ENCODE measurements at regions not wholly inside any gene's neighbourhood (a gene's known extent, or its start where the extent isn't known, plus 50 kb on each side); places are given as distances from the start of the nearest gene placed in this dataset.

DNA sequence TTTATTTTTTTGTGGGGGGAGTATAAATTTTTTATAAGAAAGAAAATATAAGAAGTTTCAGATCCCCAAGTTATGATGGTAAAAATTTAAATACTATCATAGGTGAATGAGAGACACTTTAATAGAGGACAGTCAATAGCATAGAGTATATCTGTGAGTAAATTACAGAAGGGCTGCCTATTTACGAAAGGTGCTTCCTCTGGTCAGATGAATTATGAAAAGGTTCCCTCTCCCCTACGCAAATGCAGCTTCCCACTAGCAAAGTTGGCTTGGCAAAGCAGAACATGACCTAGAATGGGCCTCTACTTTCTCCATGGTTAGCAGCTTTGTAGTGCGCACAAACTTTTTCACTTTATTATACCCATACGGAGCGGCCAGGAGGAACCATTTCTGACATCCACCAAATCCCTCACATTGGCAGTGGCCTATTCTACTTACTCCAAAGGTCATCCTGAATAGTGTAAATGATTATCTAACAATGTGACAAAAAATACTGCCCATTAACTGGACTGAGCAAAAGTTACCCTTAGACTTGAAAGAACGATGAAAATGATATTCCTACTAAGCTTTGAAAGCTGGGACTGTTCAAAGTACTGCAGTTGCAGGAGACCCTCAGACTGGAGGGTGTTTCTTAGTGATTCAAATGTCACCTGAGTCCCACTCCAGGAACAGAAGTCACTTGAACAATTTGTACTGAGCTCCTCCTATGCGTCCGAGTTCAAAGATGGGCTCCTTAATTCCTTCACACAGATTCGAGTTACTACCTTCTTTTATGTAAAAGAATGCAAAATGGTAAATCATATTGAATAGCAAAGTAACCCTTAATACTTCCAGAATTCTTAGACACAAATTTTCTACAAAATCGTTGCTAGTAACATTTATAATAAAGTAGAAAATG lies 148.5 kb downstream of the NOL4 start:
- Histone ChIP-seq H3K27me3 (ENCODE audit: insufficient read depth, low read depth, severe bottlenecking) (no peaks in the 10 kb centered on the region), H3K9me3 (ENCODE audit: severe bottlenecking) (no peaks in the 10 kb centered on the region), H3K36me3 (no peaks in the 10 kb centered on the region), H3K4me3 (ENCODE audit: low read depth, low read length) (no peak overlapping the region), H3K27ac (no peak overlapping the region)
- DNase-seq, result no peak
- TF ChIP-seq, protein P1, sequence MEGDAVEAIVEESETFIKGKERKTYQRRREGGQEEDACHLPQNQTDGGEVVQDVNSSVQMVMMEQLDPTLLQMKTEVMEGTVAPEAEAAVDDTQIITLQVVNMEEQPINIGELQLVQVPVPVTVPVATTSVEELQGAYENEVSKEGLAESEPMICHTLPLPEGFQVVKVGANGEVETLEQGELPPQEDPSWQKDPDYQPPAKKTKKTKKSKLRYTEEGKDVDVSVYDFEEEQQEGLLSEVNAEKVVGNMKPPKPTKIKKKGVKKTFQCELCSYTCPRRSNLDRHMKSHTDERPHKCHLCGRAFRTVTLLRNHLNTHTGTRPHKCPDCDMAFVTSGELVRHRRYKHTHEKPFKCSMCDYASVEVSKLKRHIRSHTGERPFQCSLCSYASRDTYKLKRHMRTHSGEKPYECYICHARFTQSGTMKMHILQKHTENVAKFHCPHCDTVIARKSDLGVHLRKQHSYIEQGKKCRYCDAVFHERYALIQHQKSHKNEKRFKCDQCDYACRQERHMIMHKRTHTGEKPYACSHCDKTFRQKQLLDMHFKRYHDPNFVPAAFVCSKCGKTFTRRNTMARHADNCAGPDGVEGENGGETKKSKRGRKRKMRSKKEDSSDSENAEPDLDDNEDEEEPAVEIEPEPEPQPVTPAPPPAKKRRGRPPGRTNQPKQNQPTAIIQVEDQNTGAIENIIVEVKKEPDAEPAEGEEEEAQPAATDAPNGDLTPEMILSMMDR (IDR thresholded peaks at IDR 0.05; ENCODE audit: low read depth, low read length), result no peak

DNA sequence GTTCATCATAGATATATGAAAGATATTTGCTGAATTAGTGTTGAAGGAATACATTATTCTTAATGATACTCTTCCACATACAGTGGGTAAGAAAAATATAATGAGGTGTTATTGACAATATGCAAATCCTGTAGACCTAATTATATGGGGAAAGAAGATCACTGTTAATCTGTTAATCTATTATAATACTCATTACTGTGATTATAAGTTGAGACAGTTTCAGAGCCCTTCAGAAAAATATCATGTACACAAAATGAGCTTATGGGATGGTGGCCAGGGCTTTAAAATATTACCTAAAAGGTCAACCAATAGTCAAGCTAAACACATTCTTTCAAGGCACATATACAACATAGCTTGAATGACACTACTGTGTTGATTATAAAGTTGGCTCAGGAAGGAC lies 163.5 kb downstream of the NOL4 start:
- no peaks in the 10 kb centered on the region for H3K36me3 ChIP-seq
- TF ChIP-seq, protein P1 (IDR thresholded peaks at IDR 0.05; ENCODE audit: low read depth, low read length), result no peak
- H3K27me3 ChIP-seq (ENCODE audit: insufficient read depth, low read depth, severe bottlenecking), result no peaks in the 10 kb centered on the region
- H3K9me3 ChIP-seq (ENCODE audit: severe bottlenecking), result no peaks in the 10 kb centered on the region
- H3K4me3 ChIP-seq (ENCODE audit: low read depth, low read length), result no peak overlapping the region
- H3K27ac ChIP-seq, result no peak overlapping the region
- no peak for DNase-seq

DNA sequence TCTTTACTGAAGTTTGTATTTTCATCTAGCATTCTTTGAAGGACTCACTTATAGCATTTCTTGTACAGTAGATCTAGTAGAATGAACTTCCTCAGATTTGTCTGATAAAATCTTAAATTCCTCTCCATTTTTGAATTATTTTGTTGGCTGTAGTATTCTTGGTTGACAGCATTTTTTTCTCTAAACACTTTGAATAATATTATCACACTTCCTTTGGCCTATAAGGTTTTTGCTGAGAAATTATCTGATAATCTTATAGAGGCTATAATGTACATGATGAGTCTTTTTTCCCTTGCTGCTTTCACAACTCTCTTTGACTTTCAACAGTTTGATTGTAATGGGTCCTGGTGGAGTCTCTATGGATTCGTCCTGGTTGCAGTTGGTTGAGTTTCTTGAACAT lies 169.5 kb downstream of the NOL4 start:
- TF ChIP-seq, protein P1 (IDR thresholded peaks at IDR 0.05; ENCODE audit: low read depth, low read length), result no peak
- no peak overlapping the region for H3K27ac ChIP-seq
- no peak overlapping the region for H3K4me3 ChIP-seq (ENCODE audit: low read depth, low read length)
- no peaks in the 10 kb centered on the region for H3K9me3 ChIP-seq (ENCODE audit: severe bottlenecking)
- H3K27me3 ChIP-seq (ENCODE audit: insufficient read depth, low read depth, severe bottlenecking), result no peaks in the 10 kb centered on the region
- H3K36me3 ChIP-seq, result no peaks in the 10 kb centered on the region
- no peak for DNase-seq

DNA sequence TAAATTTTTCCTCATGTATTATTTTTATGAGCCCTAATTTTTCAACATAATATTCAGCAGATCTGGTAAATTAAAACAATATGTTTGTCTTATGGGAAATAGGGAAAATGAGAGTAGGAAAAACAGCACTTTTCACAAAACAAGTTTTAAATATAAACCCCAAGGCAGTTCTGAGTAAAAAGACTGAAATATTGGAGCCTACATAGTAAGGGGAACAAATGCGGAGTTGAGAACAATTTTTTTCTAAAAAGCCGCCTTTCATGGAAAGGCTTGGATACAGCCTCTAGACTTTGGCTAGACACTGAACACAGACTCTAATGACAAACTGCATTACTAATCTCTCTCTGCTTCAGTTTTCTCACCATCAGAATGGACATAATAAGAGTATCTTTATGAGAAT lies 174.1 kb downstream of the NOL4 start:
- TF ChIP-seq, protein P1 (IDR thresholded peaks at IDR 0.05; ENCODE audit: low read depth, low read length), result no peak
- no peak overlapping the region for H3K27ac ChIP-seq
- no peaks in the 10 kb centered on the region for H3K36me3 ChIP-seq
- no peaks in the 10 kb centered on the region for H3K27me3 ChIP-seq (ENCODE audit: insufficient read depth, low read depth, severe bottlenecking)
- H3K4me3 ChIP-seq (ENCODE audit: low read depth, low read length), result no peak overlapping the region
- no peaks in the 10 kb centered on the region for H3K9me3 ChIP-seq (ENCODE audit: severe bottlenecking)
- no peak for DNase-seq

DNA sequence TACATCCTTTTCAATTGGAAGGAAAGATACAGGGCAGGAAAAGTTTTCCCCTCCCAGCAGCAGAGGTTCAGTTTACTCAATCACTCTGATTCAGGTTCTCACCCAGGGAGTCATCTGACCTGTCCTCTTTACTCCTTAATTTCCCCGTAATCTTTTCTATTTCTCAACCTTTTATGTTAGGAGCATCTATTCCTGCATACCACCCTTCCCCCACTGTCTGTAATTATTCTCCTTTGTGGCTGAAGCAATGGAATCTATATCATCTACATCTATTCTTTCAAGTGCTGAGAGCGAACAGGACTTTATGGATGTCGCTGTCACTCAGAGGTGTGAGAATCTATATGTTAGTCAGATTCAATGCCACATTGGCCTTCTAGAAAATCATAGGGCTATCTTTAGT lies 175.2 kb downstream of the NOL4 start:
- TF ChIP-seq, protein P1 (IDR thresholded peaks at IDR 0.05; ENCODE audit: low read depth, low read length), result no peak
- H3K27me3 ChIP-seq (ENCODE audit: insufficient read depth, low read depth, severe bottlenecking), result no peaks in the 10 kb centered on the region
- DNase-seq, result no peak
- H3K36me3 ChIP-seq, result no peaks in the 10 kb centered on the region
- no peak overlapping the region for H3K27ac ChIP-seq
- H3K9me3 ChIP-seq (ENCODE audit: severe bottlenecking), result no peaks in the 10 kb centered on the region
- no peak overlapping the region for H3K4me3 ChIP-seq (ENCODE audit: low read depth, low read length)

DNA sequence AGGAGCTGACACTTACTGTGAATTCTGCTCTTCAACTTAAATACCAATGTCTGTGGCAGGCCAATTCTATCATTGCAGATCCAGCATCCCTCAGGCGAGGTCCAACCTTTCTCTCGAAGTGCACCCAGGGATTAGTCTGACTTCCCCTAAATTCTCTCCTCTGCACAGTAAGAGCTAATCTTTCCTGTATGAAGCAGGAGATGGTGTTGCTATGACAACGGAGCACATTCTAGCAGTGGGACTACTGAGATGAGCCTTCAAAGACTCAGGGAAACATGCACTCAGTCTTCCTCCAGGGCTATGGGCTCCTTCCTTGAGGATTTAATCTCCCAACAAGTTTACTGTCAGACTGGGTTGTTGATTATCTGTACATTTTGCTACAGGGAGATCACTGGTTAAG lies 176.3 kb downstream of the NOL4 start:
- H3K27me3 ChIP-seq (ENCODE audit: insufficient read depth, low read depth, severe bottlenecking), result no peaks in the 10 kb centered on the region
- H3K4me3 ChIP-seq (ENCODE audit: low read depth, low read length), result no peak overlapping the region
- no peak overlapping the region for H3K27ac ChIP-seq
- DNase-seq, result no peak
- TF ChIP-seq, protein P1 (IDR thresholded peaks at IDR 0.05; ENCODE audit: low read depth, low read length), result no peak
- H3K9me3 ChIP-seq (ENCODE audit: severe bottlenecking), result no peaks in the 10 kb centered on the region
- H3K36me3 ChIP-seq, result no peaks in the 10 kb centered on the region
